Uterus (tissue), 2 donors: ENCODE measurements at regions not wholly inside any gene's neighbourhood (a gene's known extent, or its start where the extent isn't known, plus 50 kb on each side); places are given as distances from the start of the nearest gene placed in this dataset.

Experiments
- CTCF ChIP-seq, 4 experiments: fragments of 200-600 bp in 2 of 4; fragments of 450-650 bp in 2 of 4; sonication (generic) in 2 of 4; IDR thresholded peaks; one replicate each; pipeline ENCODE4 v1.5.1; 2016 to 2019; ENCODE audit warnings: antibody characterized with exemption in 4 of 4, mild to moderate bottlenecking in 2 of 4, moderate library complexity in 1 of 4
- POLR2A ChIP-seq, 2 donors: fragments of 450-650 bp; IDR thresholded peaks; one replicate each; pipeline ENCODE4 v1.6.1; 2016; ENCODE audit warnings: antibody characterized with exemption in 2 of 2, mild to moderate bottlenecking in 1 of 2, moderate library complexity in 1 of 2

GRCh38 chr20:12354725-12355124, 437.0 kb downstream of the BTBD3 start:
- no peak for TF ChIP-seq CTCF (IDR thresholded peaks at IDR 0.05)
- no peak for TF ChIP-seq POLR2A (IDR thresholded peaks at IDR 0.05)
